ENCODE measurements at regions not wholly inside any gene's neighbourhood (a gene's known extent, or its start where the extent isn't known, plus 50 kb on each side); places are given as distances from the start of the nearest gene placed in this dataset.

DNA sequence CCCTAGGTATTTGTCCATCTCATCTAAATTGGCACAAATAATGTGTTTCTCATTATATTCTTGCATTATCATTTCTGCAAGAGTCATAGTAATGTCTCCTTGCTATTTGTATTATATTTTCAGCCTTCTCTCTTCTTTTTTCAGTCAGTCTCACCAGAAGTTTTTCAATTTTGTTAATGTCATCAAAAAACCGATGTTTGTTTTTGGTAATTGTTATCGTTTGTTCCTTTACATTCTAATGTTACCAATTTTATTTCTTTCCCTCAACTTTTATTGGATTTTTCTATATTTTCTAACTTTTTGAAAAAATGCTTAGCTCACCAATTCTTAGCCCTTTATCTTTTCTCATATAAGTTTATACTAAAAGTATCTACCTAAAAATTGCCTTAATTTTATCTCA is 82.2 kb upstream of the NRSN1 start:
- TF ChIP-seq, protein P1, sequence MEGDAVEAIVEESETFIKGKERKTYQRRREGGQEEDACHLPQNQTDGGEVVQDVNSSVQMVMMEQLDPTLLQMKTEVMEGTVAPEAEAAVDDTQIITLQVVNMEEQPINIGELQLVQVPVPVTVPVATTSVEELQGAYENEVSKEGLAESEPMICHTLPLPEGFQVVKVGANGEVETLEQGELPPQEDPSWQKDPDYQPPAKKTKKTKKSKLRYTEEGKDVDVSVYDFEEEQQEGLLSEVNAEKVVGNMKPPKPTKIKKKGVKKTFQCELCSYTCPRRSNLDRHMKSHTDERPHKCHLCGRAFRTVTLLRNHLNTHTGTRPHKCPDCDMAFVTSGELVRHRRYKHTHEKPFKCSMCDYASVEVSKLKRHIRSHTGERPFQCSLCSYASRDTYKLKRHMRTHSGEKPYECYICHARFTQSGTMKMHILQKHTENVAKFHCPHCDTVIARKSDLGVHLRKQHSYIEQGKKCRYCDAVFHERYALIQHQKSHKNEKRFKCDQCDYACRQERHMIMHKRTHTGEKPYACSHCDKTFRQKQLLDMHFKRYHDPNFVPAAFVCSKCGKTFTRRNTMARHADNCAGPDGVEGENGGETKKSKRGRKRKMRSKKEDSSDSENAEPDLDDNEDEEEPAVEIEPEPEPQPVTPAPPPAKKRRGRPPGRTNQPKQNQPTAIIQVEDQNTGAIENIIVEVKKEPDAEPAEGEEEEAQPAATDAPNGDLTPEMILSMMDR (IDR thresholded peaks at IDR 0.05; ENCODE audit: borderline replicate concordance, extremely low read depth, low read length, poor library complexity, severe bottlenecking): no peak
- no peak for TF ChIP-seq EZH2 (IDR thresholded peaks at IDR 0.05; ENCODE audit: borderline replicate concordance, low read depth, low read length, severe bottlenecking)

All from DND-41 (cell line).